ENCODE measurements at regions not wholly inside any gene's neighbourhood (a gene's known extent, or its start where the extent isn't known, plus 50 kb on each side); places are given as distances from the start of the nearest gene placed in this dataset.

DNA sequence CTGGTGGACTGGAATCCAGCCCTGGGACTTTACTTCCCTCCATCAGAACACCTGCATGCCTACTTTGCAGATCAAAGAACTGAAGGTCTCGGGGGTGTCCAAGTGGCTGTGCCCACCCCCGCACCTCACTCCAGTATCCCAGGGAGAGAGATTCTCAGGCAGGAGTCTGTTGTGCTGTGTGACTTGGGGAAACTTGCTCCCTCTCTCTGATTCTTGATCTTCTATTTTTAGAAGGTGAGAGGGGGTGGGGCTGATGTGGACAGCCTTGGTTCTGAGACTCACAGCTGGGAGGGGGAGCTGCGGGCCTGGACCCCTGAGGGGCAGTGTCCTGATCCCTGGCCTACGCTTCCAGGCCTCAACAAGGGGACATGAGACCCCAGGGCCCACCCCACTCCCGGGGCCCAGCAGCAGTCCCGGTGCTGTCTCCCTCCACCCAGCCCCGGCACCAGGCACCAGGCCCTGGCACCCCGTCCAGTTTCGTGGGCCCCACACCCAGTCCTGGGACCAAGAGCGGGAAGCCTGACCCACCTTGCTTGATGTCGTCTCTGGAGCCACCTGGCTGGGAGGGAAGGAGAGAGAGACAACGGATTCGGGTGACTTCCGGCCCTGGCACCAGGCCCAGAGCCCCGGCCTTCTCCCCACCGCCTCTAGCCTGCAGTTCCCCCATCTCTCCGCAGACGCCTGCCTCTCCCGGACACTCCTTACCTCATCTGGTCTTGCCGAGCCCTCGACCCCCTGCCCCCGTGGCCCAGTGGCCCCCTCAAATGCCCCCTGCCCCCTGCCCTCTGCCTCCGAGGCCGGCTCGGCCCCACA lies 74.0 kb upstream of the SPTLC1 start:
- TF ChIP-seq, protein P1, sequence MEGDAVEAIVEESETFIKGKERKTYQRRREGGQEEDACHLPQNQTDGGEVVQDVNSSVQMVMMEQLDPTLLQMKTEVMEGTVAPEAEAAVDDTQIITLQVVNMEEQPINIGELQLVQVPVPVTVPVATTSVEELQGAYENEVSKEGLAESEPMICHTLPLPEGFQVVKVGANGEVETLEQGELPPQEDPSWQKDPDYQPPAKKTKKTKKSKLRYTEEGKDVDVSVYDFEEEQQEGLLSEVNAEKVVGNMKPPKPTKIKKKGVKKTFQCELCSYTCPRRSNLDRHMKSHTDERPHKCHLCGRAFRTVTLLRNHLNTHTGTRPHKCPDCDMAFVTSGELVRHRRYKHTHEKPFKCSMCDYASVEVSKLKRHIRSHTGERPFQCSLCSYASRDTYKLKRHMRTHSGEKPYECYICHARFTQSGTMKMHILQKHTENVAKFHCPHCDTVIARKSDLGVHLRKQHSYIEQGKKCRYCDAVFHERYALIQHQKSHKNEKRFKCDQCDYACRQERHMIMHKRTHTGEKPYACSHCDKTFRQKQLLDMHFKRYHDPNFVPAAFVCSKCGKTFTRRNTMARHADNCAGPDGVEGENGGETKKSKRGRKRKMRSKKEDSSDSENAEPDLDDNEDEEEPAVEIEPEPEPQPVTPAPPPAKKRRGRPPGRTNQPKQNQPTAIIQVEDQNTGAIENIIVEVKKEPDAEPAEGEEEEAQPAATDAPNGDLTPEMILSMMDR (IDR thresholded peaks at IDR 0.05 in 8 of 11, conservative IDR thresholded peaks at IDR 0.05 in 3 of 11): no peak
- TF ChIP-seq POLR2A (IDR thresholded peaks at IDR 0.05) (no peak), POLR2AphosphoS5 (IDR thresholded peaks at IDR 0.05) (no peak)
